PC-9 (cell line): ENCODE measurements at regions not wholly inside any gene's neighbourhood (a gene's known extent, or its start where the extent isn't known, plus 50 kb on each side); places are given as distances from the start of the nearest gene placed in this dataset.

Source experiments
- BruUV-seq: library from RNA; stranded (reverse); fragments of 400-500 nt; replicated peaks from 2 replicates; lab custom pipeline; 2021; lab: Mats Ljungman, UMichigan
- CTCF ChIA-PET: fragments of 300-600 bp; sonication (Branson Sonifier 250); formaldehyde crosslinking; loops from one replicate; lab custom pipeline; 2022; ENCODE audit warnings: antibody characterized with exemption; lab: Charles Lee
- POLR2A ChIA-PET: fragments of 300-600 bp; sonication (Branson Sonifier 250); formaldehyde crosslinking; loops from one replicate; lab custom pipeline; 2022; ENCODE audit warnings: antibody characterized with exemption; ENCODE audit not compliant: unreplicated experiment; lab: Charles Lee
- DNase-seq, 2 experiments: peaks; one replicate each; pipeline versions ENCODE4 v3.0.0 to v3.0.0-alpha.2; 2015 to 2022; ENCODE audit warnings: mixed read lengths in 1 of 2
- H2AFZ ChIP-seq: fragments of 200-600 bp; sonication (generic); 2 replicates; pipeline ENCODE4 v1.8.1; 2017; ENCODE audit warnings: antibody characterized with exemption
- H3F3A ChIP-seq: fragments of 200-600 bp; sonication (generic); 2 replicates; pipeline ENCODE4 v1.8.1; 2017; ENCODE audit warnings: antibody characterized with exemption, mild to moderate bottlenecking, low read depth; ENCODE audit not compliant: insufficient read depth
- H3K27ac ChIP-seq: fragments of 200-600 bp; sonication (generic); 2 replicates; pipeline ENCODE4 v1.6.1; 2016; ENCODE audit warnings: mixed run types
- H3K27me3 ChIP-seq: fragments of 200-600 bp; sonication (generic); 2 replicates; pipeline ENCODE4 v1.6.1; 2016; ENCODE audit warnings: low read depth, mixed run types; ENCODE audit not compliant: insufficient read depth
- H3K36me3 ChIP-seq: fragments of 200-600 bp; sonication (generic); 2 replicates; pipeline ENCODE4 v1.6.1; 2016; ENCODE audit warnings: low read depth, mixed run types
- H3K4me1 ChIP-seq: fragments of 200-600 bp; sonication (generic); replicated peaks from 2 replicates; pipeline ENCODE4 v1.6.1; 2016; ENCODE audit warnings: mixed run types; ENCODE audit not compliant: insufficient read depth
- H3K4me2 ChIP-seq: fragments of 200-600 bp; sonication (generic); 2 replicates; pipeline ENCODE4 v1.6.1; 2017; ENCODE audit warnings: mixed run types
- H3K4me3 ChIP-seq: fragments of 200-600 bp; sonication (generic); 2 replicates; pipeline ENCODE4 v1.6.1; 2016; ENCODE audit warnings: mixed run types
- H3K79me2 ChIP-seq: fragments of 200-600 bp; sonication (generic); 2 replicates; pipeline ENCODE4 v1.6.1; 2017; ENCODE audit warnings: low read depth, mixed run types
- H3K9me2 ChIP-seq: fragments of 200-600 bp; sonication (generic); 2 replicates; pipeline ENCODE4 v1.8.1; 2017; ENCODE audit warnings: mild to moderate bottlenecking; ENCODE audit not compliant: insufficient read depth
- H3K9me3 ChIP-seq: fragments of 200-600 bp; sonication (generic); 2 replicates; pipeline ENCODE4 v1.8.1; 2016; ENCODE audit warnings: low read depth; ENCODE audit not compliant: insufficient read depth
- H4K20me1 ChIP-seq: fragments of 200-600 bp; sonication (generic); 2 replicates; pipeline ENCODE4 v1.8.1; 2017; ENCODE audit not compliant: insufficient read depth
- CTCF ChIP-seq: fragments of 200-600 bp; sonication (generic); conservative IDR thresholded peaks from 2 replicates; pipeline ENCODE4 v1.6.1; 2017; ENCODE audit warnings: mixed run types, antibody characterized with exemption, mild to moderate bottlenecking, moderate library complexity
- EZH2 ChIP-seq: fragments of 200-600 bp; sonication (generic); IDR thresholded peaks from 2 replicates; pipeline ENCODE4 v1.8.0; 2017; ENCODE audit warnings: antibody characterized with exemption, low read depth
- intact Hi-C: fragments of 100-400 bp; cut with micrococcal nuclease; formaldehyde crosslinking; loops from one replicate; pipeline ENCODE4 v1.10.0; 2022; ENCODE audit not compliant: unreplicated experiment

GRCh38 chr17:13736916-13737315 lies 135.2 kb upstream of the HS3ST3A1 start:
- Histone ChIP-seq H3K4me1 (no peaks in the 10 kb centered on the region), H3K4me3 (no peak overlapping the region), H3K27me3 (no peaks in the 10 kb centered on the region), H3K27ac (no peak overlapping the region), H3K79me2 (no peaks in the 10 kb centered on the region), H3F3A (no peaks in the 10 kb centered on the region), H3K36me3 (no peaks in the 10 kb centered on the region), H2AFZ (no peak overlapping the region), H3K4me2 (no peak overlapping the region), H3K9me2 (no peaks in the 10 kb centered on the region), H3K9me3 (no peaks in the 10 kb centered on the region), H4K20me1 (no peaks in the 10 kb centered on the region)
- intact Hi-C loops, result no loop called here
- TF ChIP-seq EZH2, result no peak
- no peak for TF ChIP-seq CTCF
- DNase-seq, result no peak
- POLR2A ChIA-PET, result no interaction called here
- CTCF ChIA-PET, result no interaction called here
- BruUV-seq, result no TSS peak

- no TSS peak for BruUV-seq
- Histone ChIP-seq H3K27ac (no peak overlapping the region), H2AFZ (no peak overlapping the region), H3K36me3 (no peaks in the 10 kb centered on the region), H3K9me2 (no peaks in the 10 kb centered on the region), H3K79me2 (no peaks in the 10 kb centered on the region), H3F3A (no peaks in the 10 kb centered on the region), H3K4me2 (no peak overlapping the region), H3K9me3 (no peaks in the 10 kb centered on the region), H4K20me1 (no peaks in the 10 kb centered on the region), H3K27me3 (no peaks in the 10 kb centered on the region), H3K4me3 (no peak overlapping the region), H3K4me1 (no peaks in the 10 kb centered on the region)
- no peak for DNase-seq
- ChIA-PET POLR2A (no interaction called here), CTCF (no interaction called here)
- TF ChIP-seq CTCF (no peak), EZH2 (no peak)
- intact Hi-C loops, result no loop called here
Measured at GRCh38 chr17:13740686-13741085, 139.0 kb upstream of the HS3ST3A1 start.

- Histone ChIP-seq H3K4me2 (no peak overlapping the region), H3F3A (no peaks in the 10 kb centered on the region), H4K20me1 (no peaks in the 10 kb centered on the region), H3K27ac (no peak overlapping the region), H3K4me3 (no peak overlapping the region), H3K36me3 (no peaks in the 10 kb centered on the region), H3K9me2 (no peaks in the 10 kb centered on the region), H3K9me3 (no peaks in the 10 kb centered on the region), H2AFZ (no peak overlapping the region), H3K4me1 (no peaks in the 10 kb centered on the region), H3K79me2 (no peaks in the 10 kb centered on the region), H3K27me3 (no peaks in the 10 kb centered on the region)
- no TSS peak for BruUV-seq
- DNase-seq, result no peak
- no peak for TF ChIP-seq EZH2
- TF ChIP-seq CTCF, result no peak
- ChIA-PET CTCF (no interaction called here), POLR2A (no interaction called here)
- intact Hi-C loops, result no loop called here
Measured at GRCh38 chr17:13741744-13742143, 140.0 kb upstream of the HS3ST3A1 start.
